ENCODE measurements at regions not wholly inside any gene's neighbourhood (a gene's known extent, or its start where the extent isn't known, plus 50 kb on each side); places are given as distances from the start of the nearest gene placed in this dataset.

DNA sequence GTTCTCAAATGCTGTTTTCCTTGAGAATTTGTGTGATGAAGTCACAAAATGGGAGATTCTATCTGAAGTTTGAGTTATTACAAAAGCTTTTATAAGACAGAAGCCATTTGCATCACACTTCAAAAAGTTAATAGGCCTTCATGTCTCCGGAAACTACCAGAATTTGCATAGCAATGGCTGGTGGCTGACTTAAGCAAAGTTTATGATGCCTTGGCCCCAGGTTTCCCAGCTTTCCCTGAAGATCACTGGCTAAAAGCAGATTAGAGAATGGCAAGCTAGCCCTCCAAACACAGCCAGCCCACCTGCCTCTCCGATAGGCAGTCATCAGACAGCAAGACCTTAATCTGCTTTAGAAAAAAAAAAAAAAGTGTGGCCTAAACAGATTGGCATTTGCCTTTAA lies 197.8 kb downstream of the HS3ST1 start:
- TF ChIP-seq, protein P1, sequence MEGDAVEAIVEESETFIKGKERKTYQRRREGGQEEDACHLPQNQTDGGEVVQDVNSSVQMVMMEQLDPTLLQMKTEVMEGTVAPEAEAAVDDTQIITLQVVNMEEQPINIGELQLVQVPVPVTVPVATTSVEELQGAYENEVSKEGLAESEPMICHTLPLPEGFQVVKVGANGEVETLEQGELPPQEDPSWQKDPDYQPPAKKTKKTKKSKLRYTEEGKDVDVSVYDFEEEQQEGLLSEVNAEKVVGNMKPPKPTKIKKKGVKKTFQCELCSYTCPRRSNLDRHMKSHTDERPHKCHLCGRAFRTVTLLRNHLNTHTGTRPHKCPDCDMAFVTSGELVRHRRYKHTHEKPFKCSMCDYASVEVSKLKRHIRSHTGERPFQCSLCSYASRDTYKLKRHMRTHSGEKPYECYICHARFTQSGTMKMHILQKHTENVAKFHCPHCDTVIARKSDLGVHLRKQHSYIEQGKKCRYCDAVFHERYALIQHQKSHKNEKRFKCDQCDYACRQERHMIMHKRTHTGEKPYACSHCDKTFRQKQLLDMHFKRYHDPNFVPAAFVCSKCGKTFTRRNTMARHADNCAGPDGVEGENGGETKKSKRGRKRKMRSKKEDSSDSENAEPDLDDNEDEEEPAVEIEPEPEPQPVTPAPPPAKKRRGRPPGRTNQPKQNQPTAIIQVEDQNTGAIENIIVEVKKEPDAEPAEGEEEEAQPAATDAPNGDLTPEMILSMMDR (conservative IDR thresholded peaks at IDR 0.05; ENCODE audit: low read length): no peak
- no peak for TF ChIP-seq EZH2phosphoT487 (IDR thresholded peaks at IDR 0.05; ENCODE audit: borderline replicate concordance, low read depth, low read length)
